Spleen (tissue), 7 donors: ENCODE measurements at regions not wholly inside any gene's neighbourhood (a gene's known extent, or its start where the extent isn't known, plus 50 kb on each side); places are given as distances from the start of the nearest gene placed in this dataset.

Experiments used
- POLR2AphosphoS5 ChIP-seq, 3 donors: sonication (generic); formaldehyde crosslinking; IDR thresholded peaks; one replicate each; pipeline ENCODE4 v1.5.1; 2017; ENCODE audit warnings: antibody characterized with exemption in 3 of 3
- TF ChIP-seq, protein P1 (sequence below), 11 experiments: fragments of 200-600 bp in 7 of 11; fragments of 450-650 bp in 4 of 11; sonication (generic) in 4 of 11; IDR thresholded peaks in 8 of 11; conservative IDR thresholded peaks in 3 of 11; 1 replicate in 7 of 11; 2 replicates in 4 of 11; pipeline versions ENCODE4 v1.4.0 to v1.8.0; 2016 to 2021; ENCODE audit warnings: antibody characterized with exemption in 11 of 11, inconsistent platforms in 4 of 11, mild to moderate bottlenecking in 1 of 11
- donor health status: DM: no; HTN: no; CAD: no; lungs with moderate emphysema.
- donor health status: DM: no; HTN: no; CAD: no.
- donor health status: DM: no; HTN: no; CAD: no.

DNA sequence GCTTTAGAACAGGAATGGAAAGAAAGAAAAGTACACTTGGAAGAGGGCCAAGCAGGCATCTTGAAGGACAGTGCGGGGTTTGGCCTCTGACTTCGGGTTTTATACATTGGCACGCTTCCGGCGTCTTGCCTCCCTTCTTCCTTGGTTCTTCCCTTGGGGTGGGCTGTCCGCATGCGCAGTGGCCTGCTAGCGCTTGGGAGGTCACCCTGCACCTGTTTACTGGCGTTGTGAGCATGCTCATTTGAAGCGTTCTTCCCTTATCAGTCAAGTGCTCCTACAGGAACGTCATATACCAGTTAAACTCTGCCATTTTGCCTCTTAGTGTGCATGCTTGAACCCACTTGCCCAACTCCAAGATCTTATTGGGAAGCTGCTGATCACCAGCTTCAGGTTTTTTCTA is 230.0 kb downstream of the TTLL2 start:
- TF ChIP-seq, protein P1, sequence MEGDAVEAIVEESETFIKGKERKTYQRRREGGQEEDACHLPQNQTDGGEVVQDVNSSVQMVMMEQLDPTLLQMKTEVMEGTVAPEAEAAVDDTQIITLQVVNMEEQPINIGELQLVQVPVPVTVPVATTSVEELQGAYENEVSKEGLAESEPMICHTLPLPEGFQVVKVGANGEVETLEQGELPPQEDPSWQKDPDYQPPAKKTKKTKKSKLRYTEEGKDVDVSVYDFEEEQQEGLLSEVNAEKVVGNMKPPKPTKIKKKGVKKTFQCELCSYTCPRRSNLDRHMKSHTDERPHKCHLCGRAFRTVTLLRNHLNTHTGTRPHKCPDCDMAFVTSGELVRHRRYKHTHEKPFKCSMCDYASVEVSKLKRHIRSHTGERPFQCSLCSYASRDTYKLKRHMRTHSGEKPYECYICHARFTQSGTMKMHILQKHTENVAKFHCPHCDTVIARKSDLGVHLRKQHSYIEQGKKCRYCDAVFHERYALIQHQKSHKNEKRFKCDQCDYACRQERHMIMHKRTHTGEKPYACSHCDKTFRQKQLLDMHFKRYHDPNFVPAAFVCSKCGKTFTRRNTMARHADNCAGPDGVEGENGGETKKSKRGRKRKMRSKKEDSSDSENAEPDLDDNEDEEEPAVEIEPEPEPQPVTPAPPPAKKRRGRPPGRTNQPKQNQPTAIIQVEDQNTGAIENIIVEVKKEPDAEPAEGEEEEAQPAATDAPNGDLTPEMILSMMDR (IDR thresholded peaks at IDR 0.05 in 8 of 11, conservative IDR thresholded peaks at IDR 0.05 in 3 of 11): no peak
- no peak for TF ChIP-seq POLR2AphosphoS5 (IDR thresholded peaks at IDR 0.05)
